ENCODE measurements at regions not wholly inside any gene's neighbourhood (a gene's known extent, or its start where the extent isn't known, plus 50 kb on each side); places are given as distances from the start of the nearest gene placed in this dataset.

DNA sequence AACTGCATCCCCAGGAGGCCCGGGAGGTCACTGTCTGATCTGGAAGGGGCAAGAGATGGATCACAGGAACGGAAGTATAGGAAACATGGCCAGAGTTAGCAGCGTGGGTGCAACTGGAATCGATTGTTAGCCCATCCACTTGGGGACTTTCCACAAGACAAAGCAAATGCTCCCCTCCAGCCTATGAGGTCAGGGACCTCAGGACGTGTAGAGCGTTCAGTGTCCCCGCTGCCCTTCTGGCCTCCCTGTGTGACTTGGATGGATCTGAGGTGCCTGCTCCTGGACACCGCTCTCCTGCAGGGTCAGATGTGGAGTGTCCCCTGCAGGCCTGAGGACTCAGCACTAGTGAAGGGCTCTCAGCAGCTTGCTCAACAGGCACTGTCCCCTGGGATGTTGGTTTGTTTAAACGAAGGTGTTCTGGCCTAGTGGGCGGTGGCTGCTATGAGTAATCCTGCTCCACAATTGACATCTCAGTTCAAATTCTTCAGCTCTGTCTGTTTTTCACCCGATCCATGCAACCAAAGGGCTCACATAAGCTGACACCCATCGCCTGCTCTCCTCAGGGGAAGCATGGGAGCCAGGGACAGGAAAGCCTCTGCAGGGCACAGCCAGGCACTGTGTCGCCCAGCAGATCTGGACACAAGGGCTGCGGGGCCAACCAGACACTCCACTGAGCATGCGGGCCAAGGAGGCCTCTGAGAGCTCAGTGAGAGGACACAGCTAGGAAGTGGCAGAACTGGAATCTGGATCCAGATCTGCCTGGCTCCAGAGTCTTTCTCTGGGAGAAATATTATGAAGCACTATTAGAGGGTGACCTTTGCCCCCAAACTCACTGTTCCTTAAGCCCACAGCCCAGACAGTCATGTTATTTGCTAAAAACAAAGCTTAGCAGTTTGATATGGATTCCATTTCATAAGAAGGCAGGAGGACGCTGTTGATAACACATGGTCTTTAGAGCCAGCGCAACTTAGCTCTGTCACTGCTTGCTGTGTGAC, 78.5 kb downstream of the RHOB start:
- TF ChIP-seq, protein P1, sequence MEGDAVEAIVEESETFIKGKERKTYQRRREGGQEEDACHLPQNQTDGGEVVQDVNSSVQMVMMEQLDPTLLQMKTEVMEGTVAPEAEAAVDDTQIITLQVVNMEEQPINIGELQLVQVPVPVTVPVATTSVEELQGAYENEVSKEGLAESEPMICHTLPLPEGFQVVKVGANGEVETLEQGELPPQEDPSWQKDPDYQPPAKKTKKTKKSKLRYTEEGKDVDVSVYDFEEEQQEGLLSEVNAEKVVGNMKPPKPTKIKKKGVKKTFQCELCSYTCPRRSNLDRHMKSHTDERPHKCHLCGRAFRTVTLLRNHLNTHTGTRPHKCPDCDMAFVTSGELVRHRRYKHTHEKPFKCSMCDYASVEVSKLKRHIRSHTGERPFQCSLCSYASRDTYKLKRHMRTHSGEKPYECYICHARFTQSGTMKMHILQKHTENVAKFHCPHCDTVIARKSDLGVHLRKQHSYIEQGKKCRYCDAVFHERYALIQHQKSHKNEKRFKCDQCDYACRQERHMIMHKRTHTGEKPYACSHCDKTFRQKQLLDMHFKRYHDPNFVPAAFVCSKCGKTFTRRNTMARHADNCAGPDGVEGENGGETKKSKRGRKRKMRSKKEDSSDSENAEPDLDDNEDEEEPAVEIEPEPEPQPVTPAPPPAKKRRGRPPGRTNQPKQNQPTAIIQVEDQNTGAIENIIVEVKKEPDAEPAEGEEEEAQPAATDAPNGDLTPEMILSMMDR (IDR thresholded peaks at IDR 0.05), result peak in 4 of 6 experiments; percentile 23 to 47 (median 34)
- no peak for TF ChIP-seq POLR2A (IDR thresholded peaks at IDR 0.05)

All from thyroid gland (tissue), 4 donors.